HS-5 (cell line): ENCODE measurements at regions not wholly inside any gene's neighbourhood (a gene's known extent, or its start where the extent isn't known, plus 50 kb on each side); places are given as distances from the start of the nearest gene placed in this dataset.
"Not testable (repeated sequence)": the region's sequence is repeated elsewhere in the genome, so short reads cannot be mapped to it uniquely, and the experiment has no call there.

ENCODE experiments used
- DNase-seq: peaks from one replicate; pipeline ENCODE4 v3.0.0-alpha.2; 2012; ENCODE audit warnings: low read depth

GRCh38 chr20:29533566-29534177 lies 1723.8 kb upstream of the DEFB115 start:
- not testable (repeated sequence) for DNase-seq

DNA sequence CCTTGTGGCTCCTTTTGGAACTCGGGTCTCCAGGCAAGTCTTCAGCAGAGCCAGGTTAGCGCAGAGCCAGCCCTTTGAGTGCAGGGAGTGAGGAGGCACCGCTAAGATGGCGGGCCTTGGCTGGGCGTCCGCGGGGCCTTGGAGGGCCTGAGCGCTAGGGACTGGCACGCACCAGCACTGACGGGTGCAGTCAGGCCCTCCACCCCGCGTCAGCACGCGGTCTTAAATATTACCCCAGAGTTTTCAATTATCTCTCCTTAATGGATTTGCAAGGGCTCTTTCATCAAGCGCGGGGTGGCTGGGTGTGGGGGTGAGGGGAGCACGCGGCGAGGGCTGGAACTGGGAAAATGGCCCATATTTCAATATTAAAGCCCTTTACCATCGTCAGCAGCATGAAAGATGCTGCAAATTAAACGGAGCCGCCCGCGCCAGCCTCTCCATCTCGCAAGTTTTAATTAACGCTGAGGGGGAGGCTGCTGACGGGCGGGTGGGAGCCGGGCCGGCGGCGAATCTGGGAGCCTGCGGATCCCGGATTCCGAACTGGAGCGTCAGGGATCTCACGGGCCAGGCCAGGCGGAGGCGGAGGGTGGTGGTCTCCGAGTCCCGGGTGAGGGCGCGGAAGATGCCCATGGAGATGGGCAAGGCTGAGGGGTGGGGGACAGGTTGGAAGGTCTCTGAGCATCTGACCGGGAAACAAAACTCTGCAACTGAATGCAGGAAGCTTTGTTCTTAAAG lies 1690.4 kb upstream of the DEFB115 start:
- not testable (repeated sequence) for DNase-seq

GRCh38 chr20:29567671-29568070 lies 1689.8 kb upstream of the DEFB115 start:
- DNase-seq, result not testable (repeated sequence)

- not testable (repeated sequence) for DNase-seq
Measured at GRCh38 chr20:29570126-29570525, 1687.3 kb upstream of the DEFB115 start.

- DNase-seq, result not testable (repeated sequence)
Measured at GRCh38 chr20:29589530-29589929, 1667.9 kb upstream of the DEFB115 start.

DNA sequence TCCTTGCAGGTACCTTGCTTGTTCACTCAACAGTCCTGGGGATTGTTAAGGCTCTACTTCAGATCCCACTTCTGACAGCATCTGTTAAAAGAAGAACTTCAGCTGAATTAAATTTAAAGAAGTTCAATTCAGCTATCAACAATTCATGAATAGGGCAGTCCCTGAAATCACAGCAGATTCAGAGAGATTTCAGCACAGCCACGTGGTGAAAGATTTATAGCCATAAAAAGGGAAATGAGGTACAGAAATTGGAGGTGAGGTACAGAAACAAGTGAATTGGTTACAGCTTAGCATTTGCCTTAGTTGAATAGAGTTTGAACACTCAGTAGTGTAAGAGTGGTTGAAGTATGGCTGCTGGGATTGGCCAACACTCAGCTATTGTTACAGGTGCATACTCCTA lies 1653.3 kb upstream of the DEFB115 start:
- DNase-seq, result not testable (repeated sequence)

GRCh38 chr20:29606171-29606570 lies 1651.3 kb upstream of the DEFB115 start:
- not testable (repeated sequence) for DNase-seq

DNA sequence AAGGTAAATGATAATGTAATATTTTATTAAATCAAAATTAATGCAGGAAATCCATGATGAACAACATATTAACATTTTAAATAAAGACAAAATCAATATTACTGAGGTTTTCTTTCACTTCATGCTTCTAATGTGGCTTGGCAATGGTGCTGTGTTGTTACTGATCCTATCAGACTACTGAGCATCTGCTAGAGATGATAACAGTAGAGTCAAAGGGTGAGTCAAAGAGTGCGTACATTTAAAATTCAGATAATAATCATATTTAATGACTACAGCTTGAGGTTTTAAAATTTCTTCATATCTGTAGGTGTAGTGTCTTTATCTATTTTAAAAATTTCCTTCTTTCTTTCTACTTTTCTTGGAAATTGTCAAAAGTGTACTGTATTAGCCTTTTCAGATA lies 1628.1 kb upstream of the DEFB115 start:
- DNase-seq, result not testable (repeated sequence)
